Heart left ventricle (tissue), 13 donors: ENCODE measurements at regions not wholly inside any gene's neighbourhood (a gene's known extent, or its start where the extent isn't known, plus 50 kb on each side); places are given as distances from the start of the nearest gene placed in this dataset.

Experiments
- POLR2A ChIP-seq, 2 donors: fragments of 450-650 bp; IDR thresholded peaks; one replicate each; pipeline ENCODE4 v1.6.1; 2017; ENCODE audit warnings: antibody characterized with exemption in 2 of 2, mild to moderate bottlenecking in 2 of 2, moderate library complexity in 2 of 2
- TF ChIP-seq, protein P1 (sequence below), 12 donors: fragments of 200-600 bp; sonication (generic) in 4 of 12; IDR thresholded peaks; one replicate each; pipeline versions ENCODE4 v1.5.0 to v1.8.0; 2018 to 2022; ENCODE audit warnings: antibody characterized with exemption in 12 of 12, mild to moderate bottlenecking in 5 of 12
- donor health status: ischemic (EF 13 %, LVEDD 7.1; RV severe dilation, severe dysfunction).
- donor health status: DM: no; HTN: yes; CAD: no.
- donor health status: DM: no; HTN: no; CAD: no.
- donor health status: ischemic (EF 25% LVEDD 6.9; RV normal size, moderate dysfunction).
- donor health status: ischemic (EF 25% LVEDD 5.7; RV mildly dilated, moderate dysfunction).
- donor health status: ischemic (EF 35%, LVEDD 5.7; RV mildly dilated, moderate dysfunction).
- donor health status: nonischemic (EF 11% LVEDD 7.7; RV severe dilation, severe dysfunction).
- donor health status: DM: yes; HTN: yes; CAD: no.
- donor health status: PGD.
- donor health status: ischemic (EF 29% LVEDD 5.4; RV normal size, mild dysfunction).
- donor health status: nonischemic (EF 23%, LVEDD 6.1; RV moderate dilation, normal function).

DNA sequence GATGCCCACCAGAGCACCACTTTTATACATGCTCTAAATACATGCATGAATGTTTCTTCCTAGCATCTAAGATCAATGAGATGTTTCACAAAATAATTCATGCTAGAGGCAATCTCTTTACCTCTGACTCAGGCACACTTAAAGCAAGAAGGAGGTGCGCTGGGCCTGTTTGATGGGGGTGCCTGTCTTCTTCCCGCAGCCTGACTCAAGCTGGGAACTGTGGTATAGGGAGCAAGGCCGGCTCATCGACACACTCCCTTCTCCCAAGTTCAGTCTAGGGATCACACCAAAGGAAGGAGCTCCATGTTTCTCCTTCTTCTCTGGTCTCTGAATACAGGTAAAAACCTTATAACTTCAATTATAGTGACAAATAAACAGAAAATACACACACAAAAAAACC, 333.8 kb upstream of the MAD2L1 start:
- TF ChIP-seq, protein P1, sequence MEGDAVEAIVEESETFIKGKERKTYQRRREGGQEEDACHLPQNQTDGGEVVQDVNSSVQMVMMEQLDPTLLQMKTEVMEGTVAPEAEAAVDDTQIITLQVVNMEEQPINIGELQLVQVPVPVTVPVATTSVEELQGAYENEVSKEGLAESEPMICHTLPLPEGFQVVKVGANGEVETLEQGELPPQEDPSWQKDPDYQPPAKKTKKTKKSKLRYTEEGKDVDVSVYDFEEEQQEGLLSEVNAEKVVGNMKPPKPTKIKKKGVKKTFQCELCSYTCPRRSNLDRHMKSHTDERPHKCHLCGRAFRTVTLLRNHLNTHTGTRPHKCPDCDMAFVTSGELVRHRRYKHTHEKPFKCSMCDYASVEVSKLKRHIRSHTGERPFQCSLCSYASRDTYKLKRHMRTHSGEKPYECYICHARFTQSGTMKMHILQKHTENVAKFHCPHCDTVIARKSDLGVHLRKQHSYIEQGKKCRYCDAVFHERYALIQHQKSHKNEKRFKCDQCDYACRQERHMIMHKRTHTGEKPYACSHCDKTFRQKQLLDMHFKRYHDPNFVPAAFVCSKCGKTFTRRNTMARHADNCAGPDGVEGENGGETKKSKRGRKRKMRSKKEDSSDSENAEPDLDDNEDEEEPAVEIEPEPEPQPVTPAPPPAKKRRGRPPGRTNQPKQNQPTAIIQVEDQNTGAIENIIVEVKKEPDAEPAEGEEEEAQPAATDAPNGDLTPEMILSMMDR (IDR thresholded peaks at IDR 0.05): no peak
- no peak for TF ChIP-seq POLR2A (IDR thresholded peaks at IDR 0.05)
